GM21528 (cell line): ENCODE measurements at regions not wholly inside any gene's neighbourhood (a gene's known extent, or its start where the extent isn't known, plus 50 kb on each side); places are given as distances from the start of the nearest gene placed in this dataset.

Experiments used
- ATAC-seq: cut with Tn5 transposase; IDR thresholded peaks from one replicate; pipeline ENCODE4 v1.9.1; 2021; ENCODE audit warnings: mild to moderate bottlenecking, moderate library complexity; ENCODE audit not compliant: unreplicated experiment, low FRiP score

DNA sequence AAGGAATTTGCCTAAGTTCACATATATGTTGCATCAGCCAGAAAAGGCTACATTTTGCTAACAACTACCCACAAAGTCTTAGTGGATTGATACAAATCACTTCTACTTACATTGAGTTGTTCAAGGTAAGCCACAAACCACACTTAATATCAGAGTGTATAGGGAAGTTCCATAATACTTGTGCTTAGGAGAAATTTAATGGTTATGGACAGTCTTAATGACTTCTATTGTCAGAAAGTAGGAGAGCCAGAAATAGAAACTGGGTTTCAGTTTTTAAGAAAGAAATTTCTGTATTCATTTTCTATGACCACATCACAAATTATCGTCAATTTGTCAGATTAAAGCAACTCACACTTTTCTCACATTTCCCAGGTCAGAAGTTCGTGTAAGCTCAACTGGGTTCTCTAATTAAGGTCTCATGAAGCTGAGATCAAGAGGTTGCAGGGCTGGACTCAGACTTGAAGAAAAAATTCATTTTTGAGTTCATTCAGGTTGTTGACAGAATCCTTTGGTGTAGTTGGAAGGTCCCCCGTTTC lies 695.7 kb downstream of the CDH11 start:
- no peak for ATAC-seq

- no peak for ATAC-seq
Measured at GRCh38 chr16:64425381-64425780, 696.5 kb downstream of the CDH11 start.

GRCh38 chr16:64422259-64422658 lies 699.6 kb downstream of the CDH11 start:
- ATAC-seq, result no peak

DNA sequence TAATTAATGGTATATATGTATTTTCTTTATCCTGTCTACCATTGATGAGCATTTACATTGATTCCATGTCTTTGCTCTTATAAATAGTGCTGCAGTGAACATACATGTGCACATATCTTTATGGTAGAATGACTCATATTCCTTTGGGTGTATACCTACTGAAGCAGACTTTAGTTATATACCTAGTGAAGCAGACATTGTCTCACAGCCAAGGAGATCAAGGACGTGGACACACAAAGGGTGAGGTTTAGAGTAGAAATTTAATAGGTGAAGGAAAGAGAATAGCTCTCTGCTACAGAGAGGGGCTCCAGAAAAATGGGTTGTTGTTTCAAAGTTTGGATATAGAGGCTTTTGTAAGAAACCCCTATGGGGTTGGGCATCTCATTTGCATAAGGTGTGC lies 700.3 kb downstream of the CDH11 start:
- no peak for ATAC-seq

- no peak for ATAC-seq
Measured at GRCh38 chr16:64419832-64420231, 702.0 kb downstream of the CDH11 start.

GRCh38 chr16:64417711-64418227 lies 704.1 kb downstream of the CDH11 start:
- ATAC-seq, result no peak

DNA sequence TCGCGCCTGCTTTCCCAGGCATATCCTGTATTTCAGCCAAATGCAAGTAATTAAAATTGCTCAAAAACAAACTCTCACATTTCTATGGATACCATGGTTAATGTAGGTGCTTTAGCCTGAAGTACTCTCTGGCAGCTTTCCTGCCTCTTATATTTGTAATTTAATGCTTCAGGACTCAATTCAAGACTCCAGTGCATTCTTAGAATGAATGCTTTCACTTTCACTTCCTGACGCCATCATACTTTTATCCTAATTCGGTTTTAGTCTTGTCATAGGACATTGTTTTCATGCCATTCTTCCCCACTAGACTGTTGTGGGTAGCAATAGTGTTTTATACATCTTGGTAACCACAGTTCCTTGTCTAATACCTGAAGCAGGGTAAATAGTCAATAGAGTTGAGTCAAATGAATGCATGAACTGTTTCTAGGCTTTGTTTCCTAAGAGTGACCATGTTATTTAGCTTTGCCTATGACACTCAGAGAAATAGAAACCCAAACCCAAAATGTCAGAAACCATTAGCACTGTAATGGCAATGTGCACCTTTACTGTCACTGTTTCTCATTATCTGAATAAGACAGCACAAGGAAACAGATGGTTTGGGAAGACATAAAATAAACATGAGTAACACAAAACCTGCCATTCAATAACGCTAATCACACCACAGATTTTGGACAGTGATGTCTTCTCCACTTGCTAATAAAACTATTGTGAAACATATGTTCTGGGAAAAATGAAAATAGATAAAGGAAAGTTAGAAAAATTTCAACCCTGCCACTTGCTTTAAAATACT lies 705.5 kb downstream of the CDH11 start:
- no peak for ATAC-seq

- no peak for ATAC-seq
Measured at GRCh38 chr16:64412578-64413280, 709.1 kb downstream of the CDH11 start.

GRCh38 chr16:64410306-64410705 lies 711.6 kb downstream of the CDH11 start:
- no peak for ATAC-seq

DNA sequence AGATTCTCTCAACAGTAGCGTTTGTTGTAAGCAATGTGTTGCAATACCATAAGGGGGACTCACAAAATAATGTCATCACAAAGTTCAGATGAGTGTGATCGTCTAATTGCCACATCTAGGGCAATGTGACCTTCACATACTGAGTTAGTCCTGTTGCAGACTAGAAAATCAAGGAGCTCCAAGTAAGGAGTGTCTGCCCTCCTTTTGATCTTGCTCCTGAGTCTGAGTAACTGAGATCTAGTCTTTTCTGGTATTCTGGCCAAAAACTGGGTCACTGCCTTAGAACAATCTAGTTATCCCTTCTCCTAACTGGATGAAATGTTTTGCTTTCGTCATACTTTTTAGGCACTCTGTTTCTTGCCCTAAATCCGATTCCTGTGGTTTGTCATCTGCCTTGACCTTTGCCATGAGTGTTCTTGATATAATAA lies 712.1 kb downstream of the CDH11 start:
- ATAC-seq, result no peak

- ATAC-seq, result no peak
Measured at GRCh38 chr16:64408699-64409098, 713.2 kb downstream of the CDH11 start.

DNA sequence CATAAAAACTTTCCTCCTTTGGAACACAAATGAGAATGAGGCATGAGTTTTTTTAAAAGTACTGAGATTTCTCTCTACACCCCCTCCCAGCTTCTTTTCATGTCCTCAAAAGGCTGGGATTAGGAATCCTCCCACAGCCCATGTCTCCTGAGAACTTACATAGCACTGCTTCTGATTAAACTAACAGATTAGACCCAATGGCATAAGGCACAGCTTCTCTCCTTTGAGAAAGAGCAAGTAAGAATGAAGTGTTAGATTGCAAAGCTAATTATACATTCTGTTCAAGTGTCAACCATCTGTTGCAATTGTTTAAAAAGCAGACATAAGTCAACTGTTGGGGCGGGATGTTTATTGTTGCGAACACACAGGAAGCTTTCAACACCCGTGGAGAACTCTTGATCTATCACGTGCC lies 715.1 kb downstream of the CDH11 start:
- ATAC-seq, result no peak

GRCh38 chr16:64403352-64403751 lies 718.5 kb downstream of the CDH11 start:
- ATAC-seq, result no peak

DNA sequence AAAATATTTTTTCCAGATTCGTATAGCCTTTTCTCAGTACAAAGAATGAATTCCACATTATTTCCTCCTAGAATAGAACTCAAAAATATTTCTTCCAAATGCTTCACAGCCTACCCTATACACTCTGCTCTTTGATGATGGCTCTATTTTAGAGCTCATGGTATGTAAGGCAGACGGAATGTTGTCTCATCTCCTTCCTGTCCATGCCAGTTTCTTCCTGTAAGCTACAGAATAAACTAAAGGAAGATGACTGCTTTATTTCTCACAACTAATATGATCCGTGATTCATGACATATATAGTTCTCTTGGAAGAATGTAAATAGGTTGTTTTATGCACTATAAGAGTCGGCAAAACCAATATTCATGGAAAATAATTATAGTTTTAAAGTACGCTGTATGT lies 723.1 kb downstream of the CDH11 start:
- ATAC-seq, result no peak

DNA sequence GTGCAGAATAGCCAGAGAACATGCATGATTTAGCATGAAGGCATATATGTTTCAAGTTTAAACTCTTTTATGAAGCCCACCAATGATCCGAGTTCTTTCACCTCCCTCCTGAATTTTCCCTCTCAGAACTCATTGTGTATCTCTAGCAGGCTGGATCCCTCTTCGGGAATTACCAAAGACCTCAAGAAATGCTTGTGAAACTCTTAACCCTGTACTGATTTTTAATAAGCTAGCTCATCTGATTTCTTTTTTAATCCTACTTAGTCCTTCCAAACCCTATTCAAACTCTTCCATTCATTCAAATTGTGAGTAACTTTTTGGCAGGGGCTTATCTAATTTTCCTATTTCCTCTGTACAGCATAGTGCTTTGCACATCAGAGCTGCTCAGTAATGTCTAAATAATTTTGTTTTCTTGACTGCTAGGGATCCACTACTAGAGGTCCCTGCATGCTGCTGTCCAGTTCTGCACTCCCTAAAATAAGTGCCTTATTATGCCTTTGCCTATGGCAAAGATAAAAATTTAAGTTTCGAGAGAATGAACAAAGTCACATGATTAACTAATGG lies 723.8 kb downstream of the CDH11 start:
- ATAC-seq, result no peak

- no peak for ATAC-seq
Measured at GRCh38 chr16:64397042-64397441, 724.8 kb downstream of the CDH11 start.

- no peak for ATAC-seq
Measured at GRCh38 chr16:64394061-64394460, 727.8 kb downstream of the CDH11 start.

GRCh38 chr16:64392456-64392855 lies 729.4 kb downstream of the CDH11 start:
- ATAC-seq, result no peak

- no peak for ATAC-seq
Measured at GRCh38 chr16:64391063-64391600, 730.7 kb downstream of the CDH11 start.

DNA sequence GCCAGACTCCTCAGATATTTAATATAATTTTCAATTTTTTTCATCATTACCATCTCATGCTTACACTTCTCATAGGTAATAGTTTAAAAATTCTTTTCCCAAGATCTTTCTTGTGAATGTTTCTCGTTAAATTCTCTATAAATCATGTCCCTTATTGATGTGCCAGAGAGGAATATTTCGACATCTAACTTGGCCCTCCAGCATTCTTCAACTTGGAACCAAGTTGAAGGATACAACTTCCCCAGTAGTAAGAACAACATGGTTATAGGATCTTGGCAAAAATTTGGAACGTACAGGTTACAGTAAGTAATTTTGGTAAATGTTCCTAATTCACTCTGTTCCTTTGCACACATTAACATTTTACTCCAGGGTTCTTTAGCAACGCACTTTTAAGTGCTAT lies 731.8 kb downstream of the CDH11 start:
- no peak for ATAC-seq

DNA sequence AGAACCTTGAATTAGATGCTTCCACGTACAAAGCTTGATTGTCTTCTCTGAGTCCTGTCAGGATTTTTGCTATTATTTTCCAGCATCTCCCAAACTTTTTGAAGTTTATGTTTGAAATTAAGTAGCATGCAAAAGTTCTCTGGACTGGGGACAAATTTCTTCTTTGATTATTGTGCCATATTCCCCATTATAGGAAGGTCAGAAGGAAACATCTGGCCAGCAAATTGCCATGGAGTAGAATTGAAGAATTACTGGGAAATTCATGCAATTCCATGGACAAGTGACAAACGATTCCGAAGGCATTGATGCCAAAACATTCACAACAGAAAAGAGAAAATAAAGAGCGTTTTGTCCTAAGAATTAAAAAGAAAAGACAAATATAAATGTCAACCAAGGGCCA lies 737.2 kb downstream of the CDH11 start:
- ATAC-seq, result no peak
